ENCODE measurements at regions not wholly inside any gene's neighbourhood (a gene's known extent, or its start where the extent isn't known, plus 50 kb on each side); places are given as distances from the start of the nearest gene placed in this dataset.

DNA sequence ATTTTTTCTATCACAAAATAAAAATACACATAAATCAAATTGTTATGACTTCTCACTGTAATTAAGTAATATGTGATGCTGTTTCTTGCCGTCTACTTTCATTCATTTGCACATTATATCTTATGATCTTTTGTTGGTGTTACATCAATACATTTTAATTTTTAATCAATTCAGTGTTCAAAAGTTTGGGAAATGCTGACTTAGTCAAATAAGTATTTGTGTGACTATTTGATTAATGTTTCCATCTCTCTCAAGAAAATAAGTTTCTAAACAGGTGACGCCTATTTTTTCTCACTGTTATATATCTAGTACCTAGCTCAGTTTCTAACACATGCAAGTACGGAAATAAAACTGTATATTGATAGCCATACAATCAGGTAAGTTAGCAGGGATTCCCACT lies 329.5 kb upstream of the KIRREL3 start:
- DNase-seq (ENCODE audit: low read depth) = no peak

DNA sequence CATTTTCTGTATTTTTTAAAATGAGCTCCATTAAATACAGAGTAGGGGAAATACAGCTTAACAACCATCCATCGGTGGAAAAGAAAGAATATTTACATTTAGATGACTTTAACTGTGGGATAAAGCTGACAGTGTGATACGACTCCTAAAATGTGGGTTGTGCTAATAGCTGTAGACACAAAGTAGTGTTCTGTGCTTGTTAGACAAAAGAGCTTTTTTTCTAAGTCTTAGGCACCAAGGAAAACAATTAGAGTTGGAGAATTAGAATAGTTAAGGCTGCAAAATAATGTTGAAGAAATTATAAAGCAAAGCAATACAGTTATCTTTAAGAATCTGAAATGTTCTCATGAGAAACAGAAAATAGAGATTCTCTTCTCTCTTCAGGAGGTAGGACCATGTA lies 307.7 kb upstream of the KIRREL3 start:
- no peak for DNase-seq (ENCODE audit: low read depth)

DNA sequence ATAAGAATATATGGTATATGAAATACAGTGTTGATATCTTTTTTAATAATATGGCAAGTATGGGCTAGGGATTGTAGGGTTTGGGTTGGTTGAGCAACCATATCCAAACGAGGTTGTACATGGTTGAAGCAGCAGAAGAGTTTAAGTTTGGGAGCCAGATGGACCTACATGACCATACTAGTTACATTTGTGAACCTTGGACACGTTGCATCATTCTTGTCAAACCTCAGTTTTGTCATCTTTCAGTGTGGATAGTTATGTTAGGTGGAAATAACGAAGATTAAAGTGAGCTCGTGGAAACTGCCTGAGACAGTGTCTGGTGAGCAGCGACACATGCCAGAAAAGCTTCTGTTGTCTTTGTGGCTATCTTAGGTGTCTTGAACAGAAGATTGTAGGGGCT lies 307.1 kb upstream of the KIRREL3 start:
- no peak for DNase-seq (ENCODE audit: low read depth)

DNA sequence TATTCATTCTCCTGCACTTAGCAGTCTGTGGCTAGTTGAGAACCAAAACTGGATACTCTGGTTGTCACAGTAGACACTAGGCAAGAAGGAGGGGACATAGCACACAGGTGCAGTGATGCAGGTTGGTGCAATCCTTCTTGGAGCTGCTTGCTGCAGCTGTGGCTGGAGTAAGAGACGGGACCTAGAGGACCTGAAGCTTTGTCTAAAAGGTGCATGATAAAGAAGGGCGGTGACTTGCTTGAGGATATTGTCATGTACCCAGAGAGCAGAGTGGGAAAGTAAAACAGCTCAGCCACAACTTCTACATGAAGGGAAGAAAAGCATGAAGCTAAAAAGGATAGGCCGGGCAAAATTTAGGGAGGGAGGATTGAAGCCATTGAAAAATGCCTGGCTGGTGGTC lies 304.1 kb upstream of the KIRREL3 start:
- no peak for DNase-seq (ENCODE audit: low read depth)

DNA sequence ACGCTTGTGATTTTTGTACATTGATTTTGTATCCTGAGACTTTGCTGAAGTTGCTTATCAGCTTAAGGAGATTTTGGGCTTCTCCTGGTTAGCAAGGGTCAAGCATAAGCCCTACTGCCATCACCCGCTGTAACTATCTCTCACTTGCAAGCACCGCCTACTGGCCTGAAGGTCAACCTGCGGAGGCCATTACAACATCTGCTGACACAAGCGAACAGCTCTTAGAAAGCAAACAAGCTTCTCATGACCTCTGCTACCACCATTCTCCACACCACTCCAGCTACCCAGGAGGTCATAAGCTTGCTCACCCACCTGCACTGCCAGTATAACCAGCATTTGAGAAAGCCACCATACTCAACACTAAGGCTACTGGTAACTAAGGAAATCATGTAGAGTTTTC lies 288.4 kb upstream of the KIRREL3 start:
- no peak for DNase-seq (ENCODE audit: low read depth)

DNA sequence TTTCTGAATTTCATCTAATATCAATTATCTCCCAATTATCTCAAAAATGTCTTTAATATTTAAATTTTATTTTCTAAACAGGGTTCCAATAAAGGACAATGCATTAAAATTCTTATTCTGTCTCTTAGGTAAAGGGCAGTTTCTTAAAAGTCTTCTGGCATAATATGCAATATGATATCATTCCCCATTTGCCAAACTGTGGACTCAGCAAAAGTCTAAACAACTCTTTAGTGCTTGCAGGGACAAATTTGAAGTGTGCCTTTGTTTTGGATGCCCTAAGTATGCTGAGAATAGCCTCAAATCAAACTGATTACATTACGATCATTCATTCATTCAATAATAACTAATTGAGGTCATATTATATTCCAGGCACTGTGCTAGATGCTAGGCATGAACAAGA lies 281.0 kb upstream of the KIRREL3 start:
- DNase-seq (ENCODE audit: low read depth) = no peak

DNA sequence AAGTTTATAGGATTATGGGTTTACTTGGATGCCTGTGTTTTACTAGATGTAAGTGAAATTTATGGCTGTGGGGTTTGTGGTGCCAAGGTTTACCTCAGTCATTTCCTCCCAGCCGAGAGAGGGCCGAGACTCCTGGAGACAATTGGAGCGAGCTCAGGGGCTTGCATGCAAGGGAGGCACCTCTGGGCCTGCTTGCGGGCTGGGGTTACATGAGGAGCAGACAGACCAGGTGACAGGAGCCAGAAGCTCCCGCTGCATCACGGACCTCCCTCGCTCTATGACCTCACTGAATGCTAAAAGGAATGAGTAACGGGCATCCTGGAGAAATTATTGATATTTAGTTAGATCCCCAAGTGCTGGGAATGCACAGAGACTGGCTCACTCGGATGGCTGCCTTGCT lies 275.2 kb upstream of the KIRREL3 start:
- DNase-seq (ENCODE audit: low read depth) = no peak

DNA sequence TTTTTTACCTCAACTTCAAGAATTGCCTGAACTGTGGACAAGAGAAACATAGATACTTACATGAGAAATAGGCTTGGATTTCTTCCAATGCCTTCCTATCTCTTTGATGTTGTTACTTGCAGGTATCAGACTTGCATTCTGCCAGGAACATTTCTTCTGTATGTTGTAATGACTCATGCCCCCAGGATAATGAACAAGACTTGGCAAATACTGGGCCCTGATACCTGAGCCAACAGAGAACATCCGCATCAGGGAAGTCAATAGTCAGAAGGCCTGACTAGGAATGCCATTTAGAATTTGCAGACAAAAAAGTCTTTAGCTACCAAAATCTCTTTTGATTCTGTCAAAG lies 273.7 kb upstream of the KIRREL3 start:
- no peak for DNase-seq (ENCODE audit: low read depth)

DNA sequence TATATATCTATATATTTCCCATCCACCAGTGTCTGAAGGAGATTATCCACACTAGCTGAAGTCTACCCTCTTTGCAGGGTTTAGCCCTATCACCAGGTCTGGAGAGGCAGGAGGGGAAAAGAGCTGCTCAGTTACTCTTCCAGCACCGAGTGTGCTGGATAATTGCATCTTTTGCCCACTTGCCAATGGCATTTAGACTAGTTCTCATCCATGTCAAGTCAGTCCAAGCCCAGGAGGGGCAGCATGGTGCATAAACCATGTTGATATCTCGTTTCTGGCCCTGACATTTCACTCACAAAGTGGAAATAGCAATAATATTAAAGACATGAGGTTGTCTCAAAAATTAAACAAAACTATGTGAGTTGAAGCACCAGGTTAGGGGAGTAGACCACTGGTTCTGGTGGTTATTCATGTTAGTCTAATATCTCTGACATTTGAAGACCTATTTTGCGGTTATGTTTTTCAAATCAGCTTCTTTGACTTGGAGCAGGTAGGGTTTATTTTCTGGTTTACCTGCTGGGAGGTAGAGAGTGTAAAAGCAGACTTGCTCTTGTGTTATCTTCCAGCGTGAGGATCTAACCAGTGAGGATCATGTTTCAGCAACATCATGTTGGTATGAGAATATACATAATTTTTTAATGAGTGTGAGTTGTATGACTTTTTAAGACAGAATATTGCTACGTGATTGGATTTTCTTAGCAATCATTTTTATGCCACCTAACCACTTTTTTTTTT lies 273.2 kb upstream of the KIRREL3 start:
- DNase-seq (ENCODE audit: low read depth) = no peak

DNA sequence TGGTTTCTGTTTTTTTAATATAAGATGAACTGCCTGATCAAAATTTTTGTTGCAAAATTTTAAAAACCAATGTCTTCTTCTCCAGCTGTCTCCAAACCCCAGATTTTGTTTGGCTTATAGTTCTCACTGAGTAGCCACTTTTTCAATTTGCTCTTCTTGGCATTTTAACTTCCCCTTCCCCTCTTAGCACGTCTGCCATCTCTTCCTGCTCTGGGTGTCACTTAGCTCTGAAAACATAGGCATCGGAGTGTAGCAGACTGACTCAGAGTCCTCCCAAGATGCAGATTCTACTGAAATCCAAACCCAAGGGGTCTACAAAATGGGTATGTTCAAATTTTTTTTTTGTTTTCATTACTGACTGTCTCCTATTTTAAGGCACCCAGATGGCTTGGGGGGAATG lies 270.3 kb upstream of the KIRREL3 start:
- DNase-seq (ENCODE audit: low read depth) = no peak

DNA sequence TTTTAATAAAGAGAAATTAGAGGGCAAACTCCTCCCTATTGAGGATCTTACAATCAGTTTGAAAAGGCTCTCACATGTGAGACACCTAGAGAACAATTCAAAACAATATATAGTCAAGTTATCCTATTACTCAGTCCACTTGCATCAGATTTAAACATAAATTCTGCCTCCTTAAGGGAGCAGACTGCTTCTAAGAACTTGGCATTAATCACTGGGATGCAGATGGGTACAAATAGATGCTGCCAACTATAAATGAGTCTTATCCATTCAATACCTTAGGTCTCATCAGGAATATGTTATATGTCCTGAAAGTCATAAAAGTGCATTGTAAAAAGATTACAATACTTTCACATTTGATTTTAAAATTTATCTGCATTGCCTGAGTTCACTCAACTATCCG lies 269.3 kb upstream of the KIRREL3 start:
- DNase-seq (ENCODE audit: low read depth) = no peak

DNA sequence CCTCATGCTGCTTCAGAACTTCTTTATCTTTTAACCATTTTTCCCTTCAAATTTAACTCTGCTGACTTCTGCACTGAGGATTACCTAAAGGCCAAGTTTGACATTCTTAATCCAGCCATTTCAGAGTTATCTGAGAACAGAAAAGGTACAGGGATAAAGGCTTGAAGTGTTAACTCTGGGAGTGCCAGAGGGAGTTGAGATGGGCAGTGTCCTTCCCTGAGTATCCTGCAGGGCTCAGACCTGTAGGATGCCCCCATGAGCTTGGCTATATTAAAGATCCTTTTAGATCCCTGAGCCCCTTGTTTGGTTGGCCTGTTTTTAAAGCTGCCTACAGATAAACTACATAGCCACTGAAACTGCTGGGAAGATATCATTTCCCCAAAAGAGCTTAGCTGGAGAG lies 268.4 kb upstream of the KIRREL3 start:
- DNase-seq (ENCODE audit: low read depth) = no peak

DNA sequence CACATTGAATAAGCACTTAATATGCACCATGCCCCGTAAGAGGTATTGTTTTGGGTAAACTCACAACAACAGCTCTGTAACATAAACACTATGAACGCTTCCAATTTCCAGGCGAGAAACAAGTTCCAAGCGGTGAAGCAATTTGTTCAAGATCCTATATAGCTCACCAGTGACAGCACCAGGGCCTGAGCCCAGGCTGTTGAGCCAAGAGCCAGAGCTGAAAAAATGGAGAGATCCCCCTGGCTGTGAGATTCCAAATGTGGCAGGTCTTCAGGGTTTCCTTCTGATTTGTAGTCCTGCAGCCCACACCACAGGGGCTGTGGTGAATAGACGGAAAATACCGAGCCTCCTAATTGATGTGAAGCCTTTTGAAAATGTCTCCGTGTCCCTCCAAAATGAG lies 268.0 kb upstream of the KIRREL3 start:
- no peak for DNase-seq (ENCODE audit: low read depth)

DNA sequence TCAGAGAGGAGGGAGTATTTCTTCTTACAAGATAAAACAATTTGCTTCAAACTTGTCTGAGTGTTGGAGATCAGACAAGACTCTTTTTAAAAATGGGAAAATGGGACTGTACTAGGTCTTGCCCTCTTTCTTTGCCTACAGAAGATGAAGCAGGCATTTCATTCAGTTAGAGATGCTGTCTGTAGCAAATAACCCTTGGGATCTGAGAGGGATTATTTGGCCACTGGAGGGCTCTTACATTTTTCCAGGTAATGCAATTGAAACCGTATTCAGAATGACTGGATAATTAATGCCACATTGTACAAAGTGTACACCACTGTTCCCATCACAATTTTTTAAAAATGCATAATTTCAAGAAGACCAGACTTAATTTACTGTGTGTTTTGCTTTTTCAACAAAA lies 258.5 kb upstream of the KIRREL3 start:
- no peak for DNase-seq (ENCODE audit: low read depth)

DNA sequence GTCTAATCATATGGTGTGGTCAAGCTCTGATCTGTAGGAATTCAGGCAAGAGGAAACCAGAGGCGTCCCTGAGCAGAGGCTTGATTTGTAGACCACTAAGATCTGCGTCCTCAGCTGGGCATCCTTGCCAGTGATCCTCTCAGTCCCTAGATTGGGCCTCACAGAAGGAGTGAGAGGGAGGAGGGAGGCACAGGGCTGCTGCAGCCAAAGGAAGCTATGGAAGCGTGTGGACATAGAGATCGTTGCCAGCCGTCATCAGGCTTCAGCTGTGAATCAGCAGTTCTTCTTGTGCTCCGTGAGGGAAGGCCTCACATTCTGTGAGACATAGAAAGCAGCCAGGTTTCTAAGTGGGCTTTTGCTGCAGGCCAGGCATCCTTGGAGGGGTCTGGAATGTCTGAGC lies 254.6 kb upstream of the KIRREL3 start:
- DNase-seq (ENCODE audit: low read depth) = no peak

DNA sequence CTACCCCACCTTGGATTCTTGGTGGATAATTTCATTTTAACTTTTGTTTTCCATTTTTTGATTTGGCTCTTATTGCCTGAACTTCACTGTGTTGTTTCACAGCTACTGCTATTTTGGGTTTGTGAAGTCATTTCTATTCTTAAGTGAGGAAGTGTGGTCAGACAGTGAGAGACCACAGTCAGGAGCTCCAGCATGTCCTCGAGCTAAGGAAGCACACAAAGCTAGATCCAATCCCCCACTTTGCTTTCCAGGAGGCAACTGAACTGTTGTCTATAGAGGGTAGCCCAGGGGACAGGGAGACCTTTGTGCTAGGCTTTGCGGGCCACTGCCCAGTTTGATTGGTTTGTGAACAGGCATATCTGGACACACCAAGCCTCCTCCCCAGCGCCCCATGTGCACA lies 251.8 kb upstream of the KIRREL3 start:
- no peak for DNase-seq (ENCODE audit: low read depth)

DNA sequence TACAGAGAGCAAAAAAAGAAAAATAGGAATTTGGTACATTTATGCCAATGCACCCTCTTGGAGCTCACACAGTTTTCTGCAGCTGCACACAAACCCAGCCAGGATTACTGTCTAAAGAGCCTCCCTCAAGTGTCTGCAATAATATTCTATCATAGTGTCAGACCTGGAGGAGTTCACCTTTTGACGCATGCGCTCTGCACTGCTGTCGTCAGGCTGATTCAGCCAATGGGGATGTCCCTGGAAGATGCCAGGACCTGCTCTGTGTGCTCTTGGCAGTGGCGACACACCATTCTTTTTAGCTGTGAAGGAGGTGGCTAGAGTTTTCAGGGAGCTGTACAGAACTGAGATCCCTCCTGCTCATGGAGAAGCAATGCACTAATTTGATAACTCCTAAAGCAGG lies 249.0 kb upstream of the KIRREL3 start:
- no peak for DNase-seq (ENCODE audit: low read depth)

DNA sequence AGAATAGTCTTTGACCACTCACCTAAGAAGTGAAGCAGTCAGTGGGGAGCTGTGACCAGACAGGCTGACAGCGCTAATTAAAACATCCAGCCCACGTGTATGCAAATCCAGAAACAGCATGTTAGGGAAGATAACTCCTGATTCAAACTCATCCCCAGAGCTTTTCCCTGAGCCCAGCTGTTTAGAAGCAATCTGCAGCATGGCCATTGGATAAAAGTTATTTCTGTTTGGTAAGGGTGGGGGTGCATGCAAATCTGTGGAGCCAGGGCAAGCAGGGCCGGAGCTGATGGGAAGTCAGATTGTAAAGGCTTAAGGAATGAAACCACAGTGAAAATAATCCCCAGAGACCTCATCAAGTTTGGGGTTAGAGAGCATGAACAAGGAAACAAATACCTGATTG lies 247.9 kb upstream of the KIRREL3 start:
- DNase-seq (ENCODE audit: low read depth) = no peak

DNA sequence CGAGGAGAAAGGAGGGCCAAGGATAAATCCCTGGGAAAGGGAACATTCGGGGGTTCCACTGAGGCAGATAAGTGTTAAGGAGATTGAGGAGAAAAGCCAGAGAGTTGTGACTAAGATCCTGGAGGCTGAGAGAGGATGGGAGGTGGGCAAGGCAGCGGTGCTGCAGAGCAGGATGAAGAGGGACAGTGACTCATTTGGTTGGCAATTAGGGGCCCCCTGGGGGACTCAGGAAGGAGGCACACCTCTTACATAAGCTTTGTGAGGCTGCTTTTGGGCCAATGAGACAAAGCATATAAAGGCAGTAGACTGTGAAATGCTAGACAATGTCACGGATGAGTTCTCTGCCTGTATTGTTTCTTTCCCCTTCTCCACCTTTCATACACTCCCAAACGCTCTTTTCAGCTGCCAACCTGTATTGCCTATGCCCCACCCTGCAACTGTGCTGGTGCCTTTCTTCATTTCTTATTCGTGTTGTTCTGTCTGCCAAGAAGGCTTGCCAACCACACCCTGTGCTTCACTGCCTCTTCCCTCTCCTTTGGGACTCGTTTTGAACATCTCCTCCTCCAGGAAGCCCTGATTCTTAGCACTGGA lies 246.8 kb upstream of the KIRREL3 start:
- DNase-seq (ENCODE audit: low read depth) = no peak

DNA sequence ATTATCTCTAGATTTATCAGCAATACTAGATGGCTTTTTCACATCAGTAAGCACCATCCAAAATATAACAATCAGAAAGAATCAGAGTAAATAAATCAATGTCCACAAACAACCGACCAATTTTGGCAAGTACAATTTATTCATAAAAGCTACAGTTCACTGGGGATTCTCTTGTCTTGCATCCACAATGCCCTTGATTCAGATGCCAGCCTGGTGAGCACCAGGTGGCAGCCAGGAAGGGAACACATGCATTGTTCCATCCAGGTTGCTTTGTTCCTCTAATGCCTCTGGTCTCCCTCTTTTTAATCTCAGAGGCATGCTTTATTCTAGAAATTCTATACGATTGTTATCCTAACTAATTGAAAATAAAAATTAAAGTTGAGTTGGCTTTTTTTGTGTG lies 242.1 kb upstream of the KIRREL3 start:
- no peak for DNase-seq (ENCODE audit: low read depth)

DNA sequence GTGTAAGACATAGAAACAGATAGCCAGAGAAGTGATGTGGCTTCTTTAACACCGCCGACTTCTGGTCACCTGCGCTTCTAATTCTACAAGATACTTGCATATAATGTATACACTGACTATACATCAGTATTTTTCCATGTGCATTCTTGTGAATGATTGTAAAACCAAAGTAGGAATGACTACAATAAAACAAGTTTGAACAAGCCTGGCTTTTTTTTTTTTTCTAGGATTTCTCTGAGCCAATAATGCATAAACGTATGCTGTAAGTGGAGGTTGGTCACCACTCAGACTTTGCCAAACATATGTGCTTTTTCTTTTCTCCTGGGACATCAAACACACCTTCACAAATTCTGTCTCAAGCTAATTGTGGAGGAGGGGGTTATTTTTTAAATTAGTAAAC lies 237.8 kb upstream of the KIRREL3 start:
- no peak for DNase-seq (ENCODE audit: low read depth)

DNA sequence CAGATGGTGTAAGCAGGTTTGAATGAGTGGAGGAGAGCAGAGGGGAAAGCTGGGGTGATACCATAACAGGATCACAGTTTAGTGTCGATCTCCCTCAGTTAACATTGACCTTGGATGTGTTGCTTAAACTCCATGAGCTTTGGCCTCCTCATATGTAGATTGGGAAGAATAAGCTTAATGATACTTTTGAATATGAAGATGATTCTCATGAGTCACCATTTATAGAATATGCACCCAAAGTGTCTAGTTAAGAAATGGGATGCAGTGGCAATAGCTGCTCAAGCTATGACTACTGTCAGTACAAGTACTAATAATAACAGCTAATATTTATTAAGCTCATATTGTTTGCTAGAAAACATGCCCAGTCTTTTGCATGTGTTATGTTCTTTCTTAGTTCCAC lies 236.2 kb upstream of the KIRREL3 start:
- DNase-seq (ENCODE audit: low read depth) = no peak

DNA sequence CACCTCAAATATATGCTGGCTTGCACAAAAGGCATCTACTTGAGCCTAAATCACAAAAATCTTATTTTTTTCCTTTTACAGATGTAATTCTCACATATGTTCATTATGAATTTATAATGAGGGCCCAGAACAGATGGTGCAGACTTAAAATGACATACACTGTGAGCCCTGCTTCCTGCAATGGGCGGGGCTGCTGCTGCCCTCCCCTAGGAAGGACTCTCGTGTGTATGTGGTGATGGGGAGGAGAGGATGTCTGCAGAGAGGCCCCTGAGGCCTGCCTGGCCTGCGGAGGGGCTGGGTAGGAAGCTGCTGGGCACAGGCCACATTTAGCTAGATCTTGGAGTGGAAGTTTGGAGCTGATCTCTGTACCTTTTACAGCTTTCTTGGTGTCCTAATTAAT lies 233.4 kb upstream of the KIRREL3 start:
- DNase-seq (ENCODE audit: low read depth) = no peak

DNA sequence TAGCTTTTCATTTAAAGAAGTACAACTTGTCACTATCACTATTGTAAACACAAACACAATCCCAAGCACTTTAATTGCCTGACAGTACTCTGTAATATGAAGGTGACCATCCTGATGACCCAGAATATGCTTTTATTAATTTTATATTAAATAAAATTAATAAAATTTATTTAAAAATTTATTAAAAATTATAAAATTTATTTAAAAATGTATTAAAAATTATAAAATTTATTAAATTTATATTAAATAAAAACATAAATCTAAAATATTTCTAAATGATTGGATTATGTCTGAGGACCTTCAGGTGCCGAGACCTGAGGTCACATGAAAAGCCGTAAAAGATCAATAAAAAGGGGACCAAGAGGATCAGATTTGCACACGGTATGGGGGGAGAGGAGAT lies 229.8 kb upstream of the KIRREL3 start:
- no peak for DNase-seq (ENCODE audit: low read depth)

DNA sequence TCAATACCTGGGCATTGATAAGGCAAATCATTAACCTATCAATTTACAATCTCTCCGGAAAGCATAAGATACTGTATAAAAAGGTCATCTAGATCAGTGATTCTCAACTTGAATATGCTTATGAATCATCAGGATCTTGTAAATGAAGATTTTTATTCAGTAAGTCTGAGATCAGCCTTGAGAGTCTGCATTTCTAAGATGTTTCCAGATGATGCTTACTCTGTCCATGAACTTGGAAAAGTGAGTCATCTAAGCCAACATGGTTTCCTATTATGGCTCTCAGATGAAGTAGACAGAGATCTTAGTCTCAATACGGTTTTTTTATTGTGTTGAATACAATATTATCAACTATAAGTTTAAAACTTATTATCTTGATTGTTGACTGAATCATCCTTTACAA lies 226.4 kb upstream of the KIRREL3 start:
- DNase-seq (ENCODE audit: low read depth) = no peak

All from activated gamma-delta T cell treated with anti-CD3 and anti-CD28 coated beads, Interleukin-2, amount 50 U/mL, for 16 hours (primary cell).